ENCODE measurements at regions not wholly inside any gene's neighbourhood (a gene's known extent, or its start where the extent isn't known, plus 50 kb on each side); places are given as distances from the start of the nearest gene placed in this dataset.

GRCh38 chr10:4343091-4343490 lies 482.9 kb upstream of the AKR1E2 start:
- WGBS, 2 donors, result 90 to 93% methylated on average over 6 of the region's 6 CpGs
- intact Hi-C loops (cut with DNase I), result loop anchor here in 3 of 10 donors (10.0 kb wide), 4 partner anchors 98 to 558 kb away; partner anchors contain the start of gene KLF6 (in 1 of the 3)
- no peak for ATAC-seq

GRCh38 chr10:4338768-4339167 lies 487.2 kb upstream of the AKR1E2 start:
- no peak for DNase-seq
- no peaks in the 10 kb centered on the region for H3K36me3 ChIP-seq
- H3K4me3 ChIP-seq, result no peak overlapping the region
- peaks cover 0 to 11% (median 0%) of the 10 kb centered on the region in 11 donors for H3K9me3 ChIP-seq
- WGBS, 2 donors, result 95 to 97% methylated on average over 3 of the region's 3 CpGs
- ATAC-seq, result no peak
- H3K27me3 ChIP-seq, result no peaks in the 10 kb centered on the region
- TF ChIP-seq CTCF (IDR thresholded peaks at IDR 0.05), result no peak
- H3K27ac ChIP-seq, result no peak overlapping the region
- intact Hi-C loops (cut with DNase I), result no loop called here
- H3K4me1 ChIP-seq, result peaks cover 0 to 3% (median 0%) of the 10 kb centered on the region in 9 donors

More at GRCh38 chr10:4343091-4343490, 482.9 kb upstream of the AKR1E2 start:
- no peaks in the 10 kb centered on the region for H3K9me3 ChIP-seq
- H3K27me3 ChIP-seq, result no peaks in the 10 kb centered on the region
- H3K4me3 ChIP-seq, result no peak overlapping the region
- DNase-seq, result no peak
- H3K36me3 ChIP-seq, result no peaks in the 10 kb centered on the region
- peaks cover 2 to 34% (median 24%) of the 10 kb centered on the region in 9 donors for H3K4me1 ChIP-seq
- H3K27ac ChIP-seq, result no peak overlapping the region
- TF ChIP-seq CTCF (IDR thresholded peaks at IDR 0.05), result no peak

GRCh38 chr10:4337563-4337962 lies 488.4 kb upstream of the AKR1E2 start:
- intact Hi-C loops (cut with DNase I), result no loop called here
- H3K36me3 ChIP-seq, result no peaks in the 10 kb centered on the region
- ATAC-seq (peak in 2 of 8 donors; percentile 28 to 39), DNase-seq (no peak)
- H3K4me3 ChIP-seq, result no peak overlapping the region
- peaks cover 0 to 23% (median 0%) of the 10 kb centered on the region in 11 donors for H3K9me3 ChIP-seq
- no peak overlapping the region for H3K27ac ChIP-seq
- WGBS, 2 donors, result 82 to 90% methylated on average over 2 of the region's 2 CpGs
- H3K27me3 ChIP-seq, result no peaks in the 10 kb centered on the region
- no peak for TF ChIP-seq CTCF (IDR thresholded peaks at IDR 0.05)
- H3K4me1 ChIP-seq, result no peaks in the 10 kb centered on the region

GRCh38 chr10:4334871-4335270 lies 491.1 kb upstream of the AKR1E2 start:
- Histone ChIP-seq H3K4me3 (no peak overlapping the region), H3K27me3 (no peaks in the 10 kb centered on the region), H3K27ac (no peak overlapping the region), H3K4me1 (peaks cover 0 to 9% (median 4%) of the 10 kb centered on the region in 9 donors), H3K9me3 (peaks cover 0 to 34% (median 0%) of the 10 kb centered on the region in 11 donors), H3K36me3 (no peaks in the 10 kb centered on the region)
- intact Hi-C loops (cut with DNase I), result no loop called here
- DNase-seq, result no peak
- no peak for ATAC-seq
- WGBS, 2 donors, result 78 to 79% methylated on average over 5 of the region's 5 CpGs
- TF ChIP-seq CTCF (IDR thresholded peaks at IDR 0.05), result no peak
